Gastroesophageal sphincter (tissue), 4 donors: ENCODE measurements at regions not wholly inside any gene's neighbourhood (a gene's known extent, or its start where the extent isn't known, plus 50 kb on each side); places are given as distances from the start of the nearest gene placed in this dataset.

ENCODE experiments used
- ATAC-seq: fragments of 150-250 bp; one replicate; pipeline ENCODE4 v1.9.1; 2016; ENCODE audit warnings: mild to moderate bottlenecking, moderate library complexity
- H3K27ac ChIP-seq, 4 donors: fragments of 200-600 bp; sonication (generic) in 3 of 4; 1 replicate in 3 of 4; 2 replicates in 1 of 4; pipeline ENCODE4 v1.5.1; 2016 to 2019
- H3K27me3 ChIP-seq: fragments of 200-600 bp; sonication (generic); one replicate; pipeline ENCODE4 v1.5.1; 2019
- H3K36me3 ChIP-seq, 2 donors: fragments of 200-600 bp; sonication (generic); one replicate each; pipeline ENCODE4 v1.5.1; 2019; ENCODE audit warnings: control low read depth in 1 of 2
- H3K4me1 ChIP-seq, 3 donors: fragments of 200-600 bp; sonication (generic); 1 replicate in 2 of 3; 2 replicates in 1 of 3; pipeline ENCODE4 v1.5.1; 2016 to 2019; ENCODE audit warnings: control low read depth in 2 of 3
- H3K4me3 ChIP-seq, 2 donors: fragments of 200-600 bp; sonication (generic); one replicate each; pipeline ENCODE4 v1.5.1; 2019; ENCODE audit warnings: mild to moderate bottlenecking in 1 of 2, moderate library complexity in 1 of 2
- H3K9me3 ChIP-seq, 3 donors: fragments of 200-600 bp; sonication (generic); one replicate each; pipeline ENCODE4 v1.5.1; 2017 to 2019; ENCODE audit warnings: control low read depth in 2 of 3
- CTCF ChIP-seq, 4 experiments: fragments of 200-600 bp in 2 of 4; fragments of 450-650 bp in 2 of 4; sonication (generic) in 1 of 4; IDR thresholded peaks; one replicate each; pipeline ENCODE4 v1.5.1; 2017 to 2019; ENCODE audit warnings: antibody characterized with exemption in 4 of 4, mild to moderate bottlenecking in 2 of 4, moderate library complexity in 2 of 4
- EP300 ChIP-seq: sonication (generic); formaldehyde crosslinking; IDR thresholded peaks from one replicate; pipeline ENCODE4 v1.6.1; 2017; ENCODE audit warnings: antibody characterized with exemption, mild to moderate bottlenecking
- POLR2A ChIP-seq, 2 donors: fragments of 450-650 bp; IDR thresholded peaks; one replicate each; pipeline ENCODE4 v1.6.1; 2017; ENCODE audit warnings: antibody characterized with exemption in 2 of 2, mild to moderate bottlenecking in 2 of 2, moderate library complexity in 1 of 2
- POLR2AphosphoS5 ChIP-seq: sonication (generic); formaldehyde crosslinking; IDR thresholded peaks from one replicate; pipeline ENCODE4 v1.6.1; 2017; ENCODE audit warnings: antibody characterized with exemption
- WGBS, 2 donors: methylation state at CpG; one replicate each; pipeline ENCODE4 v1.1.5; 2018; ENCODE audit warnings: low coverage in 1 of 2; 5-methylcytosine and 5-hydroxymethylcytosine counted together

- 60% methylated on average over 6 of the region's 7 CpGs; no CpG with 5 or more reads in 1 of the 2 donors for WGBS, 2 donors
- Histone ChIP-seq H3K9me3 (peaks cover 0 to 9% (median 0%) of the 10 kb centered on the region in 3 donors), H3K4me1 (peaks cover 0 to 3% (median 0%) of the 10 kb centered on the region in 3 donors), H3K4me3 (no peak overlapping the region), H3K36me3 (no peaks in the 10 kb centered on the region), H3K27ac (no peak overlapping the region), H3K27me3 (peaks cover 5% of the 10 kb centered on the region)
- TF ChIP-seq POLR2A (IDR thresholded peaks at IDR 0.05) (no peak), POLR2AphosphoS5 (no peak), EP300 (no peak), CTCF (IDR thresholded peaks at IDR 0.05) (no peak)
- no peak for ATAC-seq
These were observed 85.9 kb upstream of the HELT start for GRCh38 chr4:184932343-184932742.

DNA sequence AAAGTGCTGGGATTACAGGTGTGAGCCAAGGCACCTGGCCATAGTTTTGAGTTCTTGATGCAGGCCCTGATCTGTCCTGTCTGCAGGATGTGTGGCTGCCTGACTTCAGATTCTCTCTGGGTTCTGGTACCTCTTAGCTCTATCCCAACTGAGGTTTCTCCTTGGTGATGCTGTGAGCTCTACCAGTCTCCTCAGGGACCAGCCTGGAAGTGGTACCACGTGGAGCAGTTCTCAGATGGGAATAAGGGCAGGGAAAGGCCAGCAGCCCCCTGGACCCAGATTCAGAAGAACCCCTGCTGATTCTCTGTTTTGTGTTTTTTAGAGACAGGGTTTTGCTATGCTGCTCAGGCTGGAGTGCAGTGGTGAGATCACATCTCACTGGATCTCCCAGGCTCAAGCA, 85.0 kb upstream of the HELT start:
- H3K27me3 ChIP-seq: peaks cover 5% of the 10 kb centered on the region
- no peak overlapping the region for H3K4me3 ChIP-seq
- H3K36me3 ChIP-seq: no peaks in the 10 kb centered on the region
- 17% methylated on average over 1 of the region's 1 CpG; no CpG with 5 or more reads in 1 of the 2 donors for WGBS, 2 donors
- H3K9me3 ChIP-seq: no peaks in the 10 kb centered on the region
- no peak for ATAC-seq
- TF ChIP-seq POLR2AphosphoS5: no peak
- TF ChIP-seq EP300: no peak
- no peak for TF ChIP-seq CTCF (IDR thresholded peaks at IDR 0.05)
- TF ChIP-seq POLR2A (IDR thresholded peaks at IDR 0.05): no peak
- H3K27ac ChIP-seq: no peak overlapping the region
- H3K4me1 ChIP-seq: peaks cover 0 to 5% (median 0%) of the 10 kb centered on the region in 3 donors

DNA sequence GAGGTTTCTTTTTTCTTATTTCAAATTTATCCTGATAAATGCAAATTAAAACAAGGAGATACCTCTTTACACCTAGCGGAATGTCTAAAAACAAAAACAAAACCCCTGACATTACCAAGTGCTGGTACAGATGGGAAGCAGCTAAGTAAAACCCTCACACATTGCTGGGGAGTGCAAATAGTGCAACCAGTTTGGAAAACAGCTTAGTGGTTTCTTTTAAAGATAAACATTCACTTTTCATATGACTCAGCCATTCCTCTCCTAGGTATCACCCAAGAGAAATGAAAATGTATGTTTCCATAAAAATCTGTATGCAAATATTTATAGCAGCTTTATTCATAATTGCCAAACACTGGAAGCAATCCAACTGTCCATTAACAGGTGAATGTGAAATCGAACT, 84.1 kb upstream of the HELT start:
- ATAC-seq: no peak
- no peak overlapping the region for H3K27ac ChIP-seq
- no peaks in the 10 kb centered on the region for H3K9me3 ChIP-seq
- 81 to 83% methylated on average over 2 of the region's 2 CpGs for WGBS, 2 donors
- TF ChIP-seq CTCF (IDR thresholded peaks at IDR 0.05): no peak
- TF ChIP-seq EP300: no peak
- no peak for TF ChIP-seq POLR2A (IDR thresholded peaks at IDR 0.05)
- no peak for TF ChIP-seq POLR2AphosphoS5
- H3K27me3 ChIP-seq: peaks cover 5% of the 10 kb centered on the region
- H3K36me3 ChIP-seq: no peaks in the 10 kb centered on the region
- no peak overlapping the region for H3K4me3 ChIP-seq
- H3K4me1 ChIP-seq: peaks cover 0 to 5% (median 0%) of the 10 kb centered on the region in 3 donors

DNA sequence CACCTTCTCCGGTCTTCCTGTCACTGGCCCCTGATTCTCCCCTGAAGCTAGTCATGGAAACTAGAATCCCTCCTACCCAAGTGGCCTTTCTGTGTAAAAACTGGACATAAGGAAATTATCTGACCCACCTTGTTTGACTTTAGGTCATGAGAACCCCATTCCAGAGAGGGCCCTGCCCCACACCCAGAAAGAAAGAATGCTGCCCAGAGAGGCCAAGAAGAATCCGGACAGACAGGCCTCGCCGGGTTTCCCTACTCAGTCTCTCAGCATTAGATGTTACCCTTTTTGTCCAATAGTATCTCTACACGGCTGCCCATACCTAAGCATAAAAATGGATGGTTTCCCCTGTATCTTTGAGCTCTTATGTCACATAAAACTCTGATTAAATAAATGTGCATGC, 83.3 kb upstream of the HELT start:
- Histone ChIP-seq H3K9me3 (no peaks in the 10 kb centered on the region), H3K4me3 (no peak overlapping the region), H3K4me1 (peaks cover 0 to 5% (median 0%) of the 10 kb centered on the region in 3 donors), H3K36me3 (no peaks in the 10 kb centered on the region), H3K27ac (no peak overlapping the region), H3K27me3 (peaks cover 5% of the 10 kb centered on the region)
- ATAC-seq: no peak
- WGBS, 2 donors: 83 to 95% methylated on average over 3 to 4 of the region's 5 CpGs
- TF ChIP-seq POLR2A (IDR thresholded peaks at IDR 0.05) (no peak), POLR2AphosphoS5 (no peak), EP300 (no peak), CTCF (IDR thresholded peaks at IDR 0.05) (no peak)

DNA sequence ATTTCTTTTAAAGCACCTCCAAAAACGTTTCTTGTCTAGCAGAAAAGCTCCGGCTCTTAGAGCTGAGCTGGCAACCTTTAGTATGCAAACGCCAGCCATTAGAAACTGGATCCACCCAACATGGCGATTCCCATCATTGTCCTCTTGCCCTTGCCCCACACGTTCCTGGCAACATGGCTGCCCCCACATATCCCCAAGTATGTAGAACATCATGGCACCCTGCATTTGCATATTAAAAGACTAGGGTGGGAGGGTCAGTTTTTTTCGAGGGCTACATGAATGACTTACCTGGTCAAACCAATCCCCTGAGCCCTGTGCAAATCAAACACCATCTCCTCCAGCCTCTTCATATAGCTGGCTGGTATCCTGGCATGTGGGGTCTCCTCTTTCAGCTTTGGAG, 82.2 kb upstream of the HELT start:
- H3K36me3 ChIP-seq: no peaks in the 10 kb centered on the region
- no peak for ATAC-seq
- WGBS, 2 donors: 71 to 88% methylated on average over 2 to 6 of the region's 6 CpGs

More for the DNA sequence above, 82.2 kb upstream of the HELT start:
- Histone ChIP-seq H3K27me3 (peaks cover 5% of the 10 kb centered on the region), H3K4me1 (peaks cover 0 to 5% (median 0%) of the 10 kb centered on the region in 3 donors), H3K9me3 (no peaks in the 10 kb centered on the region), H3K4me3 (no peak overlapping the region), H3K27ac (no peak overlapping the region)
- no peak for TF ChIP-seq EP300
- TF ChIP-seq CTCF (IDR thresholded peaks at IDR 0.05): no peak
- no peak for TF ChIP-seq POLR2AphosphoS5
- TF ChIP-seq POLR2A (IDR thresholded peaks at IDR 0.05): no peak
